ENCODE measurements at regions not wholly inside any gene's neighbourhood (a gene's known extent, or its start where the extent isn't known, plus 50 kb on each side); places are given as distances from the start of the nearest gene placed in this dataset.

DNA sequence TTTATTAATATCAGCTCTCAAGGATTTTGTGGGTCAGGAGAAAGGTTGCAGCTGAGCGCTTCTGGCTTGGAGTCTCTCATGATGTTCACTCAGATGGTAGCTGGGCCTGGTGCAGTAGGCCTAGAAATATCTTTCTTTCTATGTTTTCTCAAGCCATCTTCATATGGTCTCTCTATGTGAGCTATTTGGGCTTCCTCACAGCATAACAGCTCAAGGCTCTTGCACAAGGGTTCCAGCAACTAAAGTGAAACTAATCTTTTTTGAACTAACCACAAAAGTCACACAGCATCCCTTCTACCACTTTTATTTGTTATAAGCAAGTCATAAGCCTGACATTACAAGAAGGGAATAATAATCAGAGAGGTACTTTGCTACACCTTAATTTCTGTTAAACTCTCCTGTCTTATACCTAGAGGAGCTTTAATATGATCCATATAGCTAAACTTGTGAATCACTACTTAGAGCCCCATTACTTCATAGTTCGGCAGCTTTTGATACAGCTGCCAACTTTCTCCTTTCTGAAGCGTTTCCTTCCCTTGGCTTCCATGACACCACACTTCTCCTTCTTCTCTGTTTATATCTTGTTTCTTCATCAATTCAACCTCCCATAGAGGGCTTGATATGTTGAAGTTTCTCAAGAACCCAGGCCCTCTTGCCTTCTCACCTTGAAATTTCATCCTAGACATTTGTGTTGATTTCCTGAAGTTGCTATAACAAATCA lies 720.2 kb downstream of the LTN1 start:
- TF ChIP-seq, protein P1, sequence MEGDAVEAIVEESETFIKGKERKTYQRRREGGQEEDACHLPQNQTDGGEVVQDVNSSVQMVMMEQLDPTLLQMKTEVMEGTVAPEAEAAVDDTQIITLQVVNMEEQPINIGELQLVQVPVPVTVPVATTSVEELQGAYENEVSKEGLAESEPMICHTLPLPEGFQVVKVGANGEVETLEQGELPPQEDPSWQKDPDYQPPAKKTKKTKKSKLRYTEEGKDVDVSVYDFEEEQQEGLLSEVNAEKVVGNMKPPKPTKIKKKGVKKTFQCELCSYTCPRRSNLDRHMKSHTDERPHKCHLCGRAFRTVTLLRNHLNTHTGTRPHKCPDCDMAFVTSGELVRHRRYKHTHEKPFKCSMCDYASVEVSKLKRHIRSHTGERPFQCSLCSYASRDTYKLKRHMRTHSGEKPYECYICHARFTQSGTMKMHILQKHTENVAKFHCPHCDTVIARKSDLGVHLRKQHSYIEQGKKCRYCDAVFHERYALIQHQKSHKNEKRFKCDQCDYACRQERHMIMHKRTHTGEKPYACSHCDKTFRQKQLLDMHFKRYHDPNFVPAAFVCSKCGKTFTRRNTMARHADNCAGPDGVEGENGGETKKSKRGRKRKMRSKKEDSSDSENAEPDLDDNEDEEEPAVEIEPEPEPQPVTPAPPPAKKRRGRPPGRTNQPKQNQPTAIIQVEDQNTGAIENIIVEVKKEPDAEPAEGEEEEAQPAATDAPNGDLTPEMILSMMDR (IDR thresholded peaks at IDR 0.05) = no peak
- no peak for TF ChIP-seq POLR2A (IDR thresholded peaks at IDR 0.05)
- H3K27ac ChIP-seq = no peak overlapping the region
- intact Hi-C loops (cut with DNase I; ENCODE audit: low total_unique reads) = no loop called here
- no peaks in the 10 kb centered on the region for H3K9me3 ChIP-seq
- no peaks in the 10 kb centered on the region for H3K4me1 ChIP-seq
- H3K36me3 ChIP-seq = no peaks in the 10 kb centered on the region
- DNase-seq = no peak
- H3K27me3 ChIP-seq = no peaks in the 10 kb centered on the region
- no peak overlapping the region for H3K4me3 ChIP-seq

DNA sequence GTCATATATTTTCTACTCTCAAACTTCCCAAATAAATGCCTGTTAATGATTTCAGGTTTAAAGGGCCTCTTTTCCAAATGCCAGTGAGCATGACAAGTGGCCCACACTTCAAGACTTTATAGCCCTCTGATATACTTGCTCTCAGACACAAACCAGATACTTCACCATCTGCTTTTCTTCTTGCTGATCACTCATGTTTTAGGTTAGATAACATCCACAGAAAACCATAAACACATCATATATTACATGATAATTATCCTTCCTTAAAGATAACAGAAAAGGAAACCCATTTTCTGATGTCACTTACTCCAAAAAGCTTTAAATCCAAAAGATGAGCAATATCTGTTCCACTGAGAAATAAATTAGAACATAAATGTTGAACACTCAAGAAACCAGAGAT lies 723.5 kb downstream of the LTN1 start:
- TF ChIP-seq, protein P1 (IDR thresholded peaks at IDR 0.05) = no peak
- no peak for TF ChIP-seq POLR2A (IDR thresholded peaks at IDR 0.05)
- Histone ChIP-seq H3K27me3 (no peaks in the 10 kb centered on the region), H3K36me3 (no peaks in the 10 kb centered on the region), H3K4me3 (no peak overlapping the region), H3K4me1 (no peaks in the 10 kb centered on the region), H3K9me3 (no peaks in the 10 kb centered on the region), H3K27ac (peak overlapping the region; percentile 23 to 70)
- DNase-seq = no peak
- intact Hi-C loops (cut with DNase I; ENCODE audit: low total_unique reads) = no loop called here

DNA sequence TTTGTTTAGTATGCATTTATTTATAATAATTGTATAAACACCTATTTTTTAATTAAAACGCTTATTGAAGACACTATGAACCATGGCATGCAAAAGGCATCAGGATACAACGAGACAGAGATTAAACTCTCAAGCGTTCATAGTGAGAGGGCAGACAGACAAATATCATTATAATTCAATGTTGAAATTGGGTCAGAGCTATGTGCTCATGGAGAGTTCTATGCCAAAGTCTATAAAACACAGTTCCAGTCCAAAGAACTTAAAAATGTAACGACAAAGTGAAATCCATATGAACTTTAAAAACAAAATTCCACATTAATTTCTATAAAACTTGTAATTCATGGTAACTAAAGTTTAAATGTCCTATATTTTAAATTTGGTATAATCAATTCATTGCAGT lies 724.0 kb downstream of the LTN1 start:
- no peaks in the 10 kb centered on the region for H3K36me3 ChIP-seq
- no peaks in the 10 kb centered on the region for H3K9me3 ChIP-seq
- H3K27me3 ChIP-seq = no peaks in the 10 kb centered on the region
- H3K4me1 ChIP-seq = no peaks in the 10 kb centered on the region
- intact Hi-C loops (cut with DNase I; ENCODE audit: low total_unique reads) = no loop called here
- no peak for TF ChIP-seq POLR2A (IDR thresholded peaks at IDR 0.05)
- TF ChIP-seq, protein P1 (IDR thresholded peaks at IDR 0.05) = no peak
- no peak overlapping the region for H3K4me3 ChIP-seq
- peak overlapping the region in 1 of 2 donors; percentile 70 for H3K27ac ChIP-seq
- no peak for DNase-seq

DNA sequence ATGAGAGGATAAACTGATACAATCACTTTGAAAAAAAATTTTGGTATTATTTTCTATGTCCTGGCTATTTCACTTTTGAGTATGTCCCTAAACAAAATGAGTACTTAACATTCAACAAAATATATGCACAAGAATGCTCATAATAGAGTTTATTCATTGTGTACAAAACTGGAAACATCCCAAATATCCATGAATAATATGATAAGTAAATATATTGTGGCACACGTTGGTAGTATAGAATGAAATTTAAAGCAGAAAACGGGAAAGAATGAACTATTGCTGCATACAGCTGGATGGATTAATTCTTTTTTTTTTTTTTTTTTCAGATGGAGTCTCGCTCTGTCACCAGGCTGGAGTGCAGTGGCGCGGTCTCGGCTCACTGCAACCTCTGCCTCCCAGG lies 725.2 kb downstream of the LTN1 start:
- no peaks in the 10 kb centered on the region for H3K36me3 ChIP-seq
- H3K9me3 ChIP-seq = no peaks in the 10 kb centered on the region
- H3K4me1 ChIP-seq = no peaks in the 10 kb centered on the region
- no peak overlapping the region for H3K27ac ChIP-seq
- H3K27me3 ChIP-seq = no peaks in the 10 kb centered on the region
- no peak for DNase-seq
- intact Hi-C loops (cut with DNase I; ENCODE audit: low total_unique reads) = no loop called here
- no peak overlapping the region for H3K4me3 ChIP-seq
- TF ChIP-seq POLR2A (IDR thresholded peaks at IDR 0.05) = no peak
- TF ChIP-seq, protein P1 (IDR thresholded peaks at IDR 0.05) = no peak

DNA sequence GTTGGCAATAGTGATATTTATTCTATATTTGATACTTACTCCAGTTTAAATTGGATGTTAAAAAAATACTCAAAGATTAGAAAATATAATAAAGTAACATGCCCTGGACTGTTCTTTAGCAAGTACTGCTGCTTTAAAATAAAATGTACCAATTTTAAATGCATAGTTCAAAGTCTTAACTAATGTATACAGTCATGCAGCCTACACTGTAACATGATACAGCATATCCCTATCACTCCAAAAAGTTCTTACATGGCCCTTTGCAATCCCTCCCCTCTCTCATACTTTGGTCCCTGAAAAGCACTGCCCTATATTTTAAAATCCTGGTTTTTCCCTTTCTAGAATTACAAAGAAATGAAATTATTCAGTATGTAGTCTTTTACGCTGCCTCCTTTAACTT lies 726.6 kb downstream of the LTN1 start:
- no peak for DNase-seq
- no peak for TF ChIP-seq POLR2A (IDR thresholded peaks at IDR 0.05)
- TF ChIP-seq, protein P1 (IDR thresholded peaks at IDR 0.05) = no peak
- Histone ChIP-seq H3K4me3 (no peak overlapping the region), H3K9me3 (no peaks in the 10 kb centered on the region), H3K4me1 (peaks cover 0 to 2% of the 10 kb centered on the region in 2 donors), H3K27ac (no peak overlapping the region), H3K27me3 (no peaks in the 10 kb centered on the region), H3K36me3 (no peaks in the 10 kb centered on the region)
- intact Hi-C loops (cut with DNase I; ENCODE audit: low total_unique reads) = no loop called here

Measured in uterus (tissue), 3 donors.